H1 (cell line): ENCODE measurements at regions not wholly inside any gene's neighbourhood (a gene's known extent, or its start where the extent isn't known, plus 50 kb on each side); places are given as distances from the start of the nearest gene placed in this dataset.

Source experiments
- CTCF ChIA-PET: fragments of 300-600 bp; sonication (Branson Sonifier 250); formaldehyde crosslinking; loops from one replicate; lab custom pipeline; 2021; ENCODE audit not compliant: partially characterized antibody; lab: Charles Lee
- POLR2A ChIA-PET: fragments of 300-600 bp; sonication (Branson Sonifier 250); formaldehyde crosslinking; loops from one replicate; lab custom pipeline; 2021; ENCODE audit warnings: inconsistent platforms; ENCODE audit not compliant: partially characterized antibody; lab: Charles Lee
- DNase-seq, 2 experiments: peaks; one replicate each; pipeline versions ENCODE4 v3.0.0 to v3.0.0-alpha.2; 2010 to 2022; ENCODE audit warnings: low spot score in 2 of 2, low read depth in 1 of 2, mixed read lengths in 1 of 2
- FAIRE-seq: peaks from 2 replicates; lab custom pipeline; 2011; peaks lifted over from hg19 to GRCh38; lab: Jason Lieb, UNC
- H2AFZ ChIP-seq: 2 replicates; pipeline ENCODE4 v1.8.1; 2012; ENCODE audit warnings: low read length, inconsistent platforms
- H2AK5ac ChIP-seq: 2 replicates; pipeline ENCODE4 v1.6.1; 2013; ENCODE audit warnings: low read depth, low read length
- H2BK120ac ChIP-seq: replicated peaks from 2 replicates; pipeline ENCODE3; 2013; ENCODE audit warnings: low read depth, low read length, inconsistent platforms
- H2BK12ac ChIP-seq: 2 replicates; pipeline ENCODE4 v1.6.1; 2013; ENCODE audit warnings: low read depth, low read length
- H2BK15ac ChIP-seq: 2 replicates; pipeline ENCODE4 v1.6.1; 2013; ENCODE audit warnings: low read length
- H2BK20ac ChIP-seq: 2 replicates; pipeline ENCODE4 v1.6.1; 2013; ENCODE audit warnings: low read length
- H2BK5ac ChIP-seq: 2 replicates; pipeline ENCODE4 v1.6.1; 2013; ENCODE audit warnings: low read depth, low read length
- H3K14ac ChIP-seq: 2 replicates; pipeline ENCODE4 v1.6.1; 2013; ENCODE audit warnings: inconsistent platforms; ENCODE audit not compliant: insufficient read length
- H3K18ac ChIP-seq: 2 replicates; pipeline ENCODE4 v1.6.1; 2013; ENCODE audit warnings: low read length; ENCODE audit errors: extremely low read depth
- H3K23ac ChIP-seq: 2 replicates; pipeline ENCODE4 v1.6.1; 2013; ENCODE audit warnings: inconsistent platforms; ENCODE audit not compliant: insufficient read length
- H3K23me2 ChIP-seq: 2 replicates; pipeline ENCODE4 v1.6.1; 2013; ENCODE audit warnings: low read depth, low read length
- H3K27ac ChIP-seq: 2 replicates; pipeline ENCODE4 v1.6.1; 2011; ENCODE audit warnings: low read depth, low read length, inconsistent platforms
- H3K27me3 ChIP-seq, 4 experiments: replicated peaks in 1 of 4; 1 replicate in 1 of 4; 2 replicates in 3 of 4; pipeline versions ENCODE4 v1.6.1 to v1.8.1; 2011 to 2013; ENCODE audit warnings: low read length in 3 of 4, mild to moderate bottlenecking in 3 of 4, inconsistent platforms in 2 of 4, mixed read lengths in 2 of 4, moderate library complexity in 1 of 4; ENCODE audit not compliant: control insufficient read depth in 3 of 4, insufficient read depth in 3 of 4; ENCODE audit errors: extremely low read depth in 1 of 4
- H3K36me3 ChIP-seq, 4 experiments: 2 replicates each; pipeline versions ENCODE4 v1.6.1 to v1.8.1; 2011 to 2013; ENCODE audit warnings: mild to moderate bottlenecking in 4 of 4, low read length in 3 of 4, moderate library complexity in 2 of 4, control low read depth in 1 of 4, inconsistent platforms in 1 of 4; ENCODE audit not compliant: insufficient read depth in 4 of 4, control insufficient read depth in 2 of 4
- H3K4ac ChIP-seq: replicated peaks from 2 replicates; pipeline ENCODE3; 2013; ENCODE audit warnings: low read length, low read depth, mixed read lengths, inconsistent platforms; ENCODE audit not compliant: insufficient read length
- H3K4me1 ChIP-seq, 4 experiments: replicated peaks in 1 of 4; 1 replicate in 1 of 4; 2 replicates in 3 of 4; pipeline versions ENCODE4 v1.6.1 to v1.8.1; 2011 to 2013; ENCODE audit warnings: low read length in 3 of 4, inconsistent platforms in 2 of 4, mixed read lengths in 1 of 4; ENCODE audit not compliant: insufficient read depth in 4 of 4, control insufficient read depth in 3 of 4
- H3K4me2 ChIP-seq, 2 experiments: 2 replicates each; pipeline versions ENCODE4 v1.6.1 to v1.8.1; 2011 to 2013; ENCODE audit warnings: low read depth in 2 of 2, low read length in 2 of 2, control low read depth in 1 of 2, inconsistent platforms in 1 of 2, mild to moderate bottlenecking in 1 of 2; ENCODE audit not compliant: insufficient read depth in 1 of 2
- H3K4me3 ChIP-seq, 4 experiments: fragments of 200-600, 300-600 bp in 1 of 4; sonication (generic), shearing (Covaris generic), sonication (Bioruptor Twin) in 1 of 4; 2 replicates each; pipeline versions ENCODE4 v1.5.1 to v1.8.1; 2011 to 2016; ENCODE audit warnings: low read length in 4 of 4, low read depth in 3 of 4, control low read depth in 2 of 4, inconsistent platforms in 2 of 4, mild to moderate bottlenecking in 2 of 4, mixed read lengths in 1 of 4, moderate library complexity in 1 of 4; ENCODE audit not compliant: insufficient read depth in 2 of 4; ENCODE audit errors: extremely low read depth in 1 of 4
- H3K56ac ChIP-seq: replicated peaks from 2 replicates; pipeline ENCODE3; 2013; ENCODE audit warnings: low read depth, mild to moderate bottlenecking, mixed read lengths, low read length, inconsistent platforms; ENCODE audit not compliant: insufficient read length
- H3K79me1 ChIP-seq: 2 replicates; pipeline ENCODE4 v1.6.1; 2013; ENCODE audit warnings: low read depth, low read length, control low read depth
- H3K79me2 ChIP-seq, 2 experiments: 2 replicates each; pipeline versions ENCODE4 v1.6.1 to v1.8.1; 2012 to 2013; ENCODE audit warnings: low read length in 2 of 2, mild to moderate bottlenecking in 2 of 2, inconsistent platforms in 1 of 2; ENCODE audit not compliant: insufficient read depth in 2 of 2, control insufficient read depth in 1 of 2
- H3K9ac ChIP-seq, 4 experiments: replicated peaks in 1 of 4; 1 replicate in 1 of 4; 2 replicates in 3 of 4; pipeline versions ENCODE4 v1.6.1 to v1.8.1; 2011 to 2013; ENCODE audit warnings: low read depth in 3 of 4, low read length in 3 of 4, control low read depth in 2 of 4, mild to moderate bottlenecking in 2 of 4, moderate library complexity in 2 of 4, inconsistent platforms in 1 of 4; ENCODE audit errors: extremely low read depth in 1 of 4
- H3K9me3 ChIP-seq, 2 experiments: 2 replicates each; pipeline versions ENCODE4 v1.6.1 to v1.8.1; 2012 to 2013; ENCODE audit warnings: mild to moderate bottlenecking in 2 of 2, moderate library complexity in 2 of 2, control low read depth in 1 of 2, inconsistent platforms in 1 of 2, low read depth in 1 of 2, low read length in 1 of 2, mixed read lengths in 1 of 2; ENCODE audit not compliant: insufficient read depth in 2 of 2
- H4K20me1 ChIP-seq, 2 experiments: replicated peaks in 1 of 2; 2 replicates each; pipeline versions ENCODE3 to v1.8.1; 2011 to 2013; ENCODE audit warnings: inconsistent platforms in 2 of 2, low read length in 2 of 2, mild to moderate bottlenecking in 1 of 2; ENCODE audit not compliant: insufficient read depth in 2 of 2, control insufficient read depth in 1 of 2
- H4K5ac ChIP-seq: 2 replicates; pipeline ENCODE4 v1.6.1; 2013; ENCODE audit warnings: low read length, low read depth, mixed read lengths, inconsistent platforms; ENCODE audit not compliant: insufficient read length
- H4K8ac ChIP-seq: 2 replicates; pipeline ENCODE4 v1.8.0; 2013; ENCODE audit warnings: mild to moderate bottlenecking, moderate library complexity, low read length, inconsistent platforms; ENCODE audit not compliant: insufficient read depth; ENCODE audit errors: extremely low read depth
- H4K91ac ChIP-seq: replicated peaks from 2 replicates; pipeline ENCODE3; 2013; ENCODE audit warnings: low read length, mixed read lengths, inconsistent platforms; ENCODE audit not compliant: insufficient read length
- FOSL1 ChIP-seq: IDR thresholded peaks from 2 replicates; pipeline ENCODE4 v1.6.1; 2011; ENCODE audit warnings: mild to moderate bottlenecking, low read depth, low read length, moderate library complexity; ENCODE audit not compliant: insufficient read depth
- WGBS, 2 experiments: shearing (Covaris generic) in 1 of 2; methylation state at CpG; one replicate each; pipeline versions ENCODE4 v1.1.6 to v1.1.7; 2013 to 2015; ENCODE audit warnings: low lambda C conversion rate in 2 of 2, mixed read lengths in 2 of 2, inconsistent platforms in 1 of 2, low coverage in 1 of 2, missing lambda C conversion rate in 1 of 2; ENCODE audit not compliant: insufficient replicate concordance in 2 of 2, insufficient coverage in 1 of 2, insufficient read length in 1 of 2; ENCODE audit errors: extremely low coverage in 1 of 2, missing lambda C conversion rate in 1 of 2; 5-methylcytosine and 5-hydroxymethylcytosine counted together

GRCh38 chr3:82015241-82015640 is 253.8 kb upstream of the GBE1 start:
- H3K4me2 ChIP-seq, result no peak overlapping the region
- no peak overlapping the region for H2BK20ac ChIP-seq
- H3K23ac ChIP-seq, result no peak overlapping the region
- H4K8ac ChIP-seq, result no peak overlapping the region
- CTCF ChIA-PET, result interaction anchor here (1.0 kb wide), 1 partner anchor 117 kb away, joined by 3 read pairs; no protein-coding TSS in a partner anchor
- H2BK15ac ChIP-seq, result no peak overlapping the region
- H3K27me3 ChIP-seq, result no peaks in the 10 kb centered on the region
- no peak overlapping the region for H4K91ac ChIP-seq
- H3K4ac ChIP-seq, result no peak overlapping the region
- no peak for FAIRE-seq
- H2AK5ac ChIP-seq, result no peak overlapping the region
- H2BK5ac ChIP-seq, result no peak overlapping the region
- no peak for DNase-seq
- H3K18ac ChIP-seq, result no peak overlapping the region
- WGBS, 2 experiments, result 92% methylated on average over 1 of the region's 1 CpG; no CpG with 5 or more reads in 1 of the 2 experiments
- no peak overlapping the region for H3K9ac ChIP-seq
- no peak overlapping the region for H2BK12ac ChIP-seq
- H3K4me1 ChIP-seq, result no peaks in the 10 kb centered on the region
- no peak overlapping the region for H4K5ac ChIP-seq
- no peak overlapping the region for H3K56ac ChIP-seq
- no peak overlapping the region for H2BK120ac ChIP-seq
- TF ChIP-seq FOSL1, result no peak
- POLR2A ChIA-PET, result interaction anchor here (1.2 kb wide), 1 partner anchor 692 kb away, joined by 3 read pairs; no protein-coding TSS in a partner anchor
- no peaks in the 10 kb centered on the region for H3K23me2 ChIP-seq
- no peak overlapping the region for H2AFZ ChIP-seq
- H3K79me2 ChIP-seq, result no peaks in the 10 kb centered on the region
- no peak overlapping the region for H3K14ac ChIP-seq
- H4K20me1 ChIP-seq, result no peaks in the 10 kb centered on the region
- H3K79me1 ChIP-seq, result no peaks in the 10 kb centered on the region
- no peak overlapping the region for H3K4me3 ChIP-seq
- H3K27ac ChIP-seq, result no peak overlapping the region
- peaks cover 7 to 14% of the 10 kb centered on the region in 2 experiments for H3K9me3 ChIP-seq
- no peaks in the 10 kb centered on the region for H3K36me3 ChIP-seq
